ENCODE measurements at regions not wholly inside any gene's neighbourhood (a gene's known extent, or its start where the extent isn't known, plus 50 kb on each side); places are given as distances from the start of the nearest gene placed in this dataset.

GRCh38 chr14:42523666-42524065 is 917.0 kb downstream of the LRFN5 start:
- ChIA-PET CTCF (no interaction called here), POLR2A (ENCODE audit: unreplicated experiment) (no interaction called here)
- WGBS, 2 experiments (ENCODE audit: extremely low coverage in 2 of 2, insufficient read length in 1 of 2), result 60% methylated on average over 1 of the region's 2 CpGs; no CpG with 5 or more reads in 1 of the 2 experiments
- Histone ChIP-seq H3K4me3 (ENCODE audit: insufficient read depth, low read depth, low read length) (no peak overlapping the region), H3K79me1 (ENCODE audit: low read depth in 1 of 2, low read length in 2 of 2) (no peaks in the 10 kb centered on the region), H3K27ac (ENCODE audit: insufficient read depth, low read length) (no peak overlapping the region), H3K23ac (ENCODE audit: low read depth, low read length) (no peak overlapping the region), H2AFZ (replicated peaks; ENCODE audit: low read length, poor library complexity) (no peak overlapping the region), H3K4me1 (ENCODE audit: control insufficient read depth, insufficient read depth, low read length) (no peaks in the 10 kb centered on the region), H2BK20ac (ENCODE audit: low read depth, low read length) (no peak overlapping the region), H2AK9ac (replicated peaks; ENCODE audit: low read depth, low read length, poor library complexity) (no peak overlapping the region), H3K56ac (ENCODE audit: extremely low read depth, insufficient read depth, low read length) (no peak overlapping the region), H4K8ac (ENCODE audit: low read depth in 2 of 2, low read length in 2 of 2) (no peak overlapping the region), H3K9me1 (ENCODE audit: insufficient read depth, low read length) (no peaks in the 10 kb centered on the region), H3K9me3 (ENCODE audit: control insufficient read depth, insufficient read depth, low read length) (no peaks in the 10 kb centered on the region), H4K20me1 (ENCODE audit: insufficient read depth, low read length) (no peaks in the 10 kb centered on the region), H2BK120ac (ENCODE audit: low read depth, low read length) (no peak overlapping the region), H3K18ac (ENCODE audit: low read depth, low read length) (no peak overlapping the region), H4K5ac (ENCODE audit: low read depth, low read length) (no peak overlapping the region), H3K27me3 (ENCODE audit: control insufficient read depth, insufficient read depth, low read length) (no peaks in the 10 kb centered on the region), H3K9ac (ENCODE audit: low read depth, low read length) (no peak overlapping the region), H3K36me3 (ENCODE audit: control insufficient read depth, insufficient read depth, low read length) (no peaks in the 10 kb centered on the region), H2BK15ac (ENCODE audit: low read depth, low read length) (no peak overlapping the region), H3K4me2 (ENCODE audit: low read depth, low read length) (no peak overlapping the region), H4K91ac (ENCODE audit: insufficient read depth, low read depth, low read length) (no peak overlapping the region), H2BK5ac (ENCODE audit: low read depth, low read length, poor library complexity, severe bottlenecking) (no peak overlapping the region), H2AK5ac (ENCODE audit: low read depth, low read length) (no peak overlapping the region), H3K14ac (replicated peaks; ENCODE audit: low read depth, low read length) (no peak overlapping the region), H3K4ac (ENCODE audit: low read depth, low read length) (no peak overlapping the region)
- dilution Hi-C loops (cut with HindIII; ENCODE audit: low sequenced_read_pairs, unreplicated experiment), result no loop called here
- no TSS peak for BruUV-seq (replicated peaks)
- in situ Hi-C loops (cut with MboI; ENCODE audit: low sequenced_read_pairs), result no loop called here
- ATAC-seq (ENCODE audit: low read depth), result no peak
- intact Hi-C loops (cut with micrococcal nuclease), result no loop called here
- no peak for DNase-seq
- TF ChIP-seq MXI1 (IDR thresholded peaks at IDR 0.05; ENCODE audit: borderline replicate concordance, low read depth, low read length) (no peak), POLR2A (IDR thresholded peaks at IDR 0.05; ENCODE audit: low read depth, low read length) (no peak), RAD21 (IDR thresholded peaks at IDR 0.05; ENCODE audit: low read length) (no peak), SMC3 (IDR thresholded peaks at IDR 0.05; ENCODE audit: low read depth, low read length) (no peak), CEBPB (IDR thresholded peaks at IDR 0.05; ENCODE audit: low read depth, low read length) (no peak), RFX5 (IDR thresholded peaks at IDR 0.05; ENCODE audit: low read depth, low read length) (no peak), USF2 (IDR thresholded peaks at IDR 0.05; ENCODE audit: low read depth, low read length) (no peak), CHD1 (IDR thresholded peaks at IDR 0.05; ENCODE audit: low read depth, low read length) (no peak), NFE2L2 (IDR thresholded peaks at IDR 0.05; ENCODE audit: low read depth, low read length) (no peak), MAFK (IDR thresholded peaks at IDR 0.05; ENCODE audit: low read depth, low read length) (no peak), MAZ (IDR thresholded peaks at IDR 0.05; ENCODE audit: borderline replicate concordance, low read depth, low read length) (no peak), ELK1 (IDR thresholded peaks at IDR 0.05; ENCODE audit: borderline replicate concordance, low read depth, low read length) (no peak), CTCF (conservative IDR thresholded peaks at IDR 0.05; ENCODE audit: low read depth, low read length) (no peak), RCOR1 (IDR thresholded peaks at IDR 0.05; ENCODE audit: insufficient replicate concordance, low read length) (no peak), BHLHE40 (IDR thresholded peaks at IDR 0.05; ENCODE audit: low read depth, low read length) (no peak), FOS (IDR thresholded peaks at IDR 0.05; ENCODE audit: low read depth, low read length) (no peak)
